OCI-LY1 (cell line): ENCODE measurements at regions not wholly inside any gene's neighbourhood (a gene's known extent, or its start where the extent isn't known, plus 50 kb on each side); places are given as distances from the start of the nearest gene placed in this dataset.

Experiments
- EZH2 ChIP-seq: fragments of 200-600 bp; sonication (generic), shearing (Covaris generic); IDR thresholded peaks from 2 replicates; pipeline ENCODE4 v1.8.0; 2017; ENCODE audit warnings: borderline replicate concordance, mixed run types, mild to moderate bottlenecking, antibody characterized with exemption, low read length, moderate library complexity, mixed read lengths
- TF ChIP-seq, protein P1 (sequence below): fragments of 200-600 bp; sonication (generic), shearing (Covaris generic); IDR thresholded peaks from 2 replicates; pipeline ENCODE4 v1.5.1; 2017; ENCODE audit warnings: mild to moderate bottlenecking, antibody characterized with exemption, low read length, moderate library complexity, mixed read lengths

GRCh38 chr1:222334026-222334680, 213.8 kb downstream of the HHIPL2 start:
- TF ChIP-seq EZH2: no peak
- TF ChIP-seq, protein P1, sequence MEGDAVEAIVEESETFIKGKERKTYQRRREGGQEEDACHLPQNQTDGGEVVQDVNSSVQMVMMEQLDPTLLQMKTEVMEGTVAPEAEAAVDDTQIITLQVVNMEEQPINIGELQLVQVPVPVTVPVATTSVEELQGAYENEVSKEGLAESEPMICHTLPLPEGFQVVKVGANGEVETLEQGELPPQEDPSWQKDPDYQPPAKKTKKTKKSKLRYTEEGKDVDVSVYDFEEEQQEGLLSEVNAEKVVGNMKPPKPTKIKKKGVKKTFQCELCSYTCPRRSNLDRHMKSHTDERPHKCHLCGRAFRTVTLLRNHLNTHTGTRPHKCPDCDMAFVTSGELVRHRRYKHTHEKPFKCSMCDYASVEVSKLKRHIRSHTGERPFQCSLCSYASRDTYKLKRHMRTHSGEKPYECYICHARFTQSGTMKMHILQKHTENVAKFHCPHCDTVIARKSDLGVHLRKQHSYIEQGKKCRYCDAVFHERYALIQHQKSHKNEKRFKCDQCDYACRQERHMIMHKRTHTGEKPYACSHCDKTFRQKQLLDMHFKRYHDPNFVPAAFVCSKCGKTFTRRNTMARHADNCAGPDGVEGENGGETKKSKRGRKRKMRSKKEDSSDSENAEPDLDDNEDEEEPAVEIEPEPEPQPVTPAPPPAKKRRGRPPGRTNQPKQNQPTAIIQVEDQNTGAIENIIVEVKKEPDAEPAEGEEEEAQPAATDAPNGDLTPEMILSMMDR: no peak
